ENCODE measurements at regions not wholly inside any gene's neighbourhood (a gene's known extent, or its start where the extent isn't known, plus 50 kb on each side); places are given as distances from the start of the nearest gene placed in this dataset.

GRCh38 chr4:16322183-16322582, 95.9 kb upstream of the TAPT1 start:
- Histone ChIP-seq H3K4me2 (ENCODE audit: low read depth, low read length) (no peak overlapping the region), H3K9ac (ENCODE audit: insufficient read depth, low read depth, low read length) (no peak overlapping the region), H3K27me3 (ENCODE audit: control insufficient read depth in 1 of 2, insufficient read depth in 2 of 2, low read length in 2 of 2) (no peaks in the 10 kb centered on the region), H3K79me2 (ENCODE audit: insufficient read depth, low read length) (no peaks in the 10 kb centered on the region), H3K9me3 (ENCODE audit: low read length) (no peaks in the 10 kb centered on the region), H4K20me1 (ENCODE audit: insufficient read depth, low read length) (no peaks in the 10 kb centered on the region), H3K4me3 (replicated peaks in 1 of 3; ENCODE audit: insufficient read depth in 1 of 3, low read depth in 2 of 3, low read length in 3 of 3) (no peak overlapping the region), H2AFZ (ENCODE audit: low read length) (no peak overlapping the region), H3K4me1 (ENCODE audit: insufficient read depth, low read length) (no peaks in the 10 kb centered on the region), H3K27ac (ENCODE audit: extremely low read length, insufficient read depth, low read length) (no peak overlapping the region), H3K36me3 (replicated peaks in 1 of 2; ENCODE audit: control insufficient read depth in 1 of 2, insufficient read depth in 2 of 2, low read length in 2 of 2) (no peaks in the 10 kb centered on the region)
- in situ Hi-C loops (cut with HindIII; ENCODE audit: extremely low pct_ligation_motif_present, low pct_unique_long_range_greater_than_20kb): no loop called here
- ATAC-seq (no peak), DNase-seq (ENCODE audit: low spot score) (no peak), FAIRE-seq (no peak)
- BruUV-seq (replicated peaks): no TSS peak
- TF ChIP-seq PREB (CRISPR knock-in tag; IDR thresholded peaks at IDR 0.05) (no peak), ZNF446 (CRISPR knock-in tag; IDR thresholded peaks at IDR 0.05) (no peak), CBX2 (IDR thresholded peaks at IDR 0.05; ENCODE audit: low read depth, low read length) (no peak), CBX2 (CRISPR knock-in tag; IDR thresholded peaks at IDR 0.05; ENCODE audit: low read depth) (no peak)
- 0% methylated on average over 1 of the region's 1 CpG for WGBS (ENCODE audit: low lambda C conversion rate)
- intact Hi-C loops (cut with micrococcal nuclease; ENCODE audit: unreplicated experiment): no loop called here
- ChIA-PET CTCF (ENCODE audit: low intra/inter-chr PET ratio, low total read pairs) (no interaction called here), POLR2A (no interaction called here)

DNA sequence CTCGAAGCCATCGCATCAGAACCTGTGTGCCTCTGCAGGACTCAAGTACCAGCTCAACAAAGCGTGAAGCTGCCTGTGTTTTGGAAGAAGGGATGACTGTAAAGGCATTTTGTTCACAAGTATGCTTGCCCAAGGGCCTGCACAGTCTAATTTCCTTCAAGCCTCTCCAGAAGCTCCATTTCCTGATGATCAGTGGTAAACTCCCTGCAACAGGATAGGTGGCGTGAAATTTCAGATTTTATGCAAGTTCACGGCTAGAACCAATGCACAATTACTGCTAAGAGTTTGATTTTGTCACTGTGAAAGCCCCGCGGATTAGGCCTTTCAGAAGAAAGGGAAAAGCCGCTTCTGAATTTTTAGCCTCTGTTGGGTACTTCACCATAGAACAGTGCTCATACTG, 89.2 kb upstream of the TAPT1 start:
- DNase-seq (ENCODE audit: low spot score) (no peak), ATAC-seq (no peak), FAIRE-seq (no peak)
- 13% methylated on average over 8 of the region's 8 CpGs for WGBS (ENCODE audit: low lambda C conversion rate)
- ChIA-PET POLR2A (no interaction called here), CTCF (ENCODE audit: low intra/inter-chr PET ratio, low total read pairs) (no interaction called here)
- Histone ChIP-seq H3K36me3 (replicated peaks in 1 of 2; ENCODE audit: control insufficient read depth in 1 of 2, insufficient read depth in 2 of 2, low read length in 2 of 2) (no peaks in the 10 kb centered on the region), H3K79me2 (ENCODE audit: insufficient read depth, low read length) (no peaks in the 10 kb centered on the region), H4K20me1 (ENCODE audit: insufficient read depth, low read length) (no peaks in the 10 kb centered on the region), H2AFZ (ENCODE audit: low read length) (no peak overlapping the region), H3K9ac (ENCODE audit: insufficient read depth, low read depth, low read length) (no peak overlapping the region), H3K4me1 (ENCODE audit: insufficient read depth, low read length) (no peaks in the 10 kb centered on the region), H3K9me3 (ENCODE audit: low read length) (no peaks in the 10 kb centered on the region), H3K4me3 (replicated peaks in 1 of 3; ENCODE audit: insufficient read depth in 1 of 3, low read depth in 2 of 3, low read length in 3 of 3) (no peak overlapping the region), H3K27me3 (ENCODE audit: control insufficient read depth in 1 of 2, insufficient read depth in 2 of 2, low read length in 2 of 2) (peaks cover 1 to 3% of the 10 kb centered on the region in 2 experiments; a peak in 2 of 5 replicates), H3K4me2 (ENCODE audit: low read depth, low read length) (no peak overlapping the region), H3K27ac (ENCODE audit: extremely low read length, insufficient read depth, low read length) (no peak overlapping the region)
- in situ Hi-C loops (cut with HindIII; ENCODE audit: extremely low pct_ligation_motif_present, low pct_unique_long_range_greater_than_20kb) (no loop called here), intact Hi-C loops (cut with micrococcal nuclease; ENCODE audit: unreplicated experiment) (no loop called here)
- BruUV-seq (replicated peaks): no TSS peak
- no peak for TF ChIP-seq ZNF646 (CRISPR knock-in tag; IDR thresholded peaks at IDR 0.05)
- no peak for TF ChIP-seq PAWR (CRISPR knock-in tag; IDR thresholded peaks at IDR 0.05; ENCODE audit: borderline replicate concordance)
- TF ChIP-seq, protein P1, sequence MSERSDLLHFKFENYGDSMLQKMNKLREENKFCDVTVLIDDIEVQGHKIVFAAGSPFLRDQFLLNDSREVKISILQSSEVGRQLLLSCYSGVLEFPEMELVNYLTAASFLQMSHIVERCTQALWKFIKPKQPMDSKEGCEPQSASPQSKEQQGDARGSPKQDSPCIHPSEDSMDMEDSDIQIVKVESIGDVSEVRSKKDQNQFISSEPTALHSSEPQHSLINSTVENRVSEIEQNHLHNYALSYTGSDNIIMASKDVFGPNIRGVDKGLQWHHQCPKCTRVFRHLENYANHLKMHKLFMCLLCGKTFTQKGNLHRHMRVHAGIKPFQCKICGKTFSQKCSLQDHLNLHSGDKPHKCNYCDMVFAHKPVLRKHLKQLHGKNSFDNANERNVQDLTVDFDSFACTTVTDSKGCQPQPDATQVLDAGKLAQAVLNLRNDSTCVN (CRISPR knock-in tag; IDR thresholded peaks at IDR 0.05; ENCODE audit: borderline replicate concordance): no peak
- no peak for TF ChIP-seq ZMYM2 (CRISPR knock-in tag; IDR thresholded peaks at IDR 0.05)
- TF ChIP-seq FOSL1 (CRISPR knock-in tag; IDR thresholded peaks at IDR 0.05; ENCODE audit: borderline replicate concordance): no peak

All from HepG2 (cell line).